OCI-LY3 (cell line): ENCODE measurements at regions not wholly inside any gene's neighbourhood (a gene's known extent, or its start where the extent isn't known, plus 50 kb on each side); places are given as distances from the start of the nearest gene placed in this dataset.

Experiments
- H2AFZ ChIP-seq: fragments of 200-600, 300-600 bp; shearing (Covaris generic); 2 replicates; pipeline ENCODE4 v1.6.0; 2014; ENCODE audit warnings: antibody characterized with exemption, low read depth, low read length
- H3K27ac ChIP-seq: fragments of 200-600, 300-600 bp; sonication (generic); 2 replicates; pipeline ENCODE4 v1.5.1; 2014; ENCODE audit warnings: mild to moderate bottlenecking, low read length, moderate library complexity, mixed read lengths
- H3K27me3 ChIP-seq: fragments of 200-600, 300-600 bp; sonication (generic); 2 replicates; pipeline ENCODE4 v1.6.1; 2014; ENCODE audit warnings: low read depth, low read length, mixed read lengths
- H3K36me3 ChIP-seq: fragments of 200-600, 300-600 bp; sonication (generic); replicated peaks from 2 replicates; pipeline ENCODE3; 2014; ENCODE audit warnings: low read depth, low read length, mixed read lengths
- H3K4me1 ChIP-seq: fragments of 300-600, 200-600 bp; sonication (generic); 2 replicates; pipeline ENCODE4 v1.6.1; 2014; ENCODE audit warnings: low read length, mixed read lengths
- H3K4me2 ChIP-seq: fragments of 200-600, 300-600 bp; sonication (generic); 2 replicates; pipeline ENCODE4 v1.6.1; 2014; ENCODE audit warnings: low read length, mixed read lengths
- H3K4me3 ChIP-seq: fragments of 300-600, 200-600 bp; sonication (generic); 2 replicates; pipeline ENCODE4 v1.5.1; 2014; ENCODE audit warnings: antibody characterized with exemption, mild to moderate bottlenecking, low read length, moderate library complexity
- H3K79me2 ChIP-seq: fragments of 300-600, 200-600 bp; shearing (Covaris generic); 2 replicates; pipeline ENCODE4 v1.6.1; 2014; ENCODE audit warnings: mild to moderate bottlenecking, low read length, mixed read lengths
- H3K9ac ChIP-seq: fragments of 300-600, 200-600 bp; shearing (Covaris generic); 2 replicates; pipeline ENCODE4 v1.6.0; 2014; ENCODE audit warnings: mild to moderate bottlenecking, low read length, moderate library complexity
- H3K9me3 ChIP-seq: fragments of 200-600, 300-600 bp; shearing (Covaris generic); 2 replicates; pipeline ENCODE4 v1.6.1; 2014; ENCODE audit warnings: low read length, mixed read lengths; ENCODE audit not compliant: insufficient read depth
- H4K20me1 ChIP-seq: fragments of 200-600, 300-600 bp; sonication (generic); 2 replicates; pipeline ENCODE4 v1.6.1; 2016; ENCODE audit warnings: low read length, mixed read lengths; ENCODE audit not compliant: insufficient read depth
- EZH2phosphoT487 ChIP-seq: fragments of 200-600 bp; shearing (Covaris generic); IDR thresholded peaks from 2 replicates; pipeline ENCODE4 v1.6.1; 2018; ENCODE audit warnings: antibody characterized with exemption, mixed run types, low read depth
- TF ChIP-seq, protein P1 (sequence below): fragments of 200-600, 300-600 bp; sonication (generic); IDR thresholded peaks from 2 replicates; pipeline ENCODE4 v1.5.1; 2014; ENCODE audit warnings: antibody characterized with exemption, low read length, low read depth

- Histone ChIP-seq H3K9ac (no peak overlapping the region), H3K79me2 (no peaks in the 10 kb centered on the region), H2AFZ (no peak overlapping the region), H3K4me1 (no peaks in the 10 kb centered on the region), H3K4me3 (no peak overlapping the region), H4K20me1 (no peaks in the 10 kb centered on the region), H3K4me2 (no peak overlapping the region), H3K9me3 (no peaks in the 10 kb centered on the region), H3K27me3 (no peaks in the 10 kb centered on the region), H3K27ac (no peak overlapping the region), H3K36me3 (no peaks in the 10 kb centered on the region)
- TF ChIP-seq EZH2phosphoT487 = no peak
- TF ChIP-seq, protein P1, sequence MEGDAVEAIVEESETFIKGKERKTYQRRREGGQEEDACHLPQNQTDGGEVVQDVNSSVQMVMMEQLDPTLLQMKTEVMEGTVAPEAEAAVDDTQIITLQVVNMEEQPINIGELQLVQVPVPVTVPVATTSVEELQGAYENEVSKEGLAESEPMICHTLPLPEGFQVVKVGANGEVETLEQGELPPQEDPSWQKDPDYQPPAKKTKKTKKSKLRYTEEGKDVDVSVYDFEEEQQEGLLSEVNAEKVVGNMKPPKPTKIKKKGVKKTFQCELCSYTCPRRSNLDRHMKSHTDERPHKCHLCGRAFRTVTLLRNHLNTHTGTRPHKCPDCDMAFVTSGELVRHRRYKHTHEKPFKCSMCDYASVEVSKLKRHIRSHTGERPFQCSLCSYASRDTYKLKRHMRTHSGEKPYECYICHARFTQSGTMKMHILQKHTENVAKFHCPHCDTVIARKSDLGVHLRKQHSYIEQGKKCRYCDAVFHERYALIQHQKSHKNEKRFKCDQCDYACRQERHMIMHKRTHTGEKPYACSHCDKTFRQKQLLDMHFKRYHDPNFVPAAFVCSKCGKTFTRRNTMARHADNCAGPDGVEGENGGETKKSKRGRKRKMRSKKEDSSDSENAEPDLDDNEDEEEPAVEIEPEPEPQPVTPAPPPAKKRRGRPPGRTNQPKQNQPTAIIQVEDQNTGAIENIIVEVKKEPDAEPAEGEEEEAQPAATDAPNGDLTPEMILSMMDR = no peak
Observed at GRCh38 chr6:85166114-85166741, 283.7 kb upstream of the NT5E start.

GRCh38 chr6:85163156-85164080 lies 286.5 kb upstream of the NT5E start:
- Histone ChIP-seq H3K4me1 (no peaks in the 10 kb centered on the region), H3K79me2 (no peaks in the 10 kb centered on the region), H3K4me3 (no peak overlapping the region), H3K4me2 (no peak overlapping the region), H4K20me1 (no peaks in the 10 kb centered on the region), H3K9me3 (no peaks in the 10 kb centered on the region), H2AFZ (no peak overlapping the region), H3K27me3 (no peaks in the 10 kb centered on the region), H3K36me3 (no peaks in the 10 kb centered on the region), H3K9ac (no peak overlapping the region), H3K27ac (no peak overlapping the region)
- TF ChIP-seq, protein P1 = no peak
- TF ChIP-seq EZH2phosphoT487 = no peak

GRCh38 chr6:85157311-85157710 lies 292.6 kb upstream of the NT5E start:
- Histone ChIP-seq H3K4me2 (no peak overlapping the region), H3K9me3 (no peaks in the 10 kb centered on the region), H3K79me2 (no peaks in the 10 kb centered on the region), H3K27me3 (no peaks in the 10 kb centered on the region), H4K20me1 (no peaks in the 10 kb centered on the region), H3K36me3 (no peaks in the 10 kb centered on the region), H2AFZ (no peak overlapping the region), H3K9ac (no peak overlapping the region), H3K4me3 (no peak overlapping the region), H3K4me1 (no peaks in the 10 kb centered on the region), H3K27ac (no peak overlapping the region)
- TF ChIP-seq EZH2phosphoT487 = no peak
- TF ChIP-seq, protein P1 = no peak

DNA sequence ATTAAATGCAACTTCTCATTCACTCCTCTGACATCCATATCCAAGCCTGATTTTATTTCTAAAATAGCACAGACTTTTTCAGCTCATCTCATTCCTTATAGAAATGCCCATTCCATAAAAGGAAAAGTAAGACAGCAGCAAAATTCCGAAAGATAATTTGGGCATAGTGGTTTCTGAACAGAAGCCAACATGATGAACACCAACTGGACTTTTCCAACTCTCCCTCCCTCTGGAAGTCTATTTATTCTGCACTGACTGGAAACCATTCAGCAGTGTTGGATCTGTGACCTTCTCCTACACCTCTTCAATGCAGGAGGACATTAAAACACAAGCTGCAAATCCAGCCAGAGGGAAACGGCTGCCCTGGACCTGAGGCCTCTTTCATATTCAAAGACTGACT lies 306.2 kb upstream of the NT5E start:
- no peaks in the 10 kb centered on the region for H3K4me1 ChIP-seq
- H3K4me2 ChIP-seq = no peak overlapping the region
- TF ChIP-seq, protein P1 = no peak
- TF ChIP-seq EZH2phosphoT487 = no peak
- H3K9me3 ChIP-seq = no peaks in the 10 kb centered on the region
- H3K36me3 ChIP-seq = no peaks in the 10 kb centered on the region
- no peak overlapping the region for H3K9ac ChIP-seq
- no peaks in the 10 kb centered on the region for H3K27me3 ChIP-seq
- H3K27ac ChIP-seq = no peak overlapping the region
- H2AFZ ChIP-seq = no peak overlapping the region
- H4K20me1 ChIP-seq = no peaks in the 10 kb centered on the region
- H3K4me3 ChIP-seq = no peak overlapping the region
- H3K79me2 ChIP-seq = no peaks in the 10 kb centered on the region
